ENCODE measurements at regions not wholly inside any gene's neighbourhood (a gene's known extent, or its start where the extent isn't known, plus 50 kb on each side); places are given as distances from the start of the nearest gene placed in this dataset.
"Not testable (repeated sequence)": the region's sequence is repeated elsewhere in the genome, so short reads cannot be mapped to it uniquely, and the experiment has no call there.

DNA sequence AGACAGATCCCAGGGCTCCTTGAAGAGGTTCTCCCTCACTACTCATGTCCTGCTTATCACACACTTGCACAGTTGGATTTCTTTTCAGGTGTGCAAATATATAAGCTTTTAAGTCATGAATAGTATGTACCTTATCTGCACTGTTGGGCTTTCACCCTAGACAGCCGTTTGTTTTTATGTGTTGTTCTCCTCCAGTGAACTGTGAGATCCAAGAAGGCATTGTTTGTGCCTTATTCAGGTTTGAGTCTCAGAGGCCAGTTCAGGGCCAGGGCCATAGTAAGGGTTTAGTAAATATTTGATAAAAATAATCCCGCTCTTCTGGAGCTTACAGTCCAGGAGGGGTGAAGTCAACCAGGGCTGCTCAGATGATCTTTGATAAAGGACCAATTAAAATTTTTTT is 480.0 kb downstream of the TMEM38B start:
- no peak for DNase-seq

DNA sequence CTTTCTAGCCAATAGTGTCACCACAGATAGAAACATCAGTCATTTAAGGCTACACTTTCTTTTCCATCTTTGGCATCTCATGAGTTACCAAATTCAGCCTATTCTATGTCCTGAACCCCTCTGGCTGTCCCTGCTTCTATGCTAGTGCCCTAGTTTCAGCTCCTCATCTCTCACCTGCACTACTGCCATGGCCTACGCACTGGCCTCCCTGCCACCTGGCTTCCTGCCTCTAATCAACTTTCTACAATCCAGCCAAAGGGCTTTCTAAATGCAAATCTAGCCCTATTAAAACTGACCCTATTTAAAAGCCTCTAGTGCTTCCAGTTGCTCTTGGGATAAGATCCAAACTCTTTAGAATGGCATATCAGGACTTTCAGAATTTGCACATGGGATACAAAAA is 482.9 kb downstream of the TMEM38B start:
- Histone ChIP-seq H3K27ac (no peak overlapping the region), H3K36me3 (no peaks in the 10 kb centered on the region), H3K27me3 (no peaks in the 10 kb centered on the region), H3K4me3 (no peak overlapping the region), H3K4me1 (no peaks in the 10 kb centered on the region), H3K9me3 (no peaks in the 10 kb centered on the region)
- no peak for TF ChIP-seq POLR2A (IDR thresholded peaks at IDR 0.05)
- TF ChIP-seq, protein P1, sequence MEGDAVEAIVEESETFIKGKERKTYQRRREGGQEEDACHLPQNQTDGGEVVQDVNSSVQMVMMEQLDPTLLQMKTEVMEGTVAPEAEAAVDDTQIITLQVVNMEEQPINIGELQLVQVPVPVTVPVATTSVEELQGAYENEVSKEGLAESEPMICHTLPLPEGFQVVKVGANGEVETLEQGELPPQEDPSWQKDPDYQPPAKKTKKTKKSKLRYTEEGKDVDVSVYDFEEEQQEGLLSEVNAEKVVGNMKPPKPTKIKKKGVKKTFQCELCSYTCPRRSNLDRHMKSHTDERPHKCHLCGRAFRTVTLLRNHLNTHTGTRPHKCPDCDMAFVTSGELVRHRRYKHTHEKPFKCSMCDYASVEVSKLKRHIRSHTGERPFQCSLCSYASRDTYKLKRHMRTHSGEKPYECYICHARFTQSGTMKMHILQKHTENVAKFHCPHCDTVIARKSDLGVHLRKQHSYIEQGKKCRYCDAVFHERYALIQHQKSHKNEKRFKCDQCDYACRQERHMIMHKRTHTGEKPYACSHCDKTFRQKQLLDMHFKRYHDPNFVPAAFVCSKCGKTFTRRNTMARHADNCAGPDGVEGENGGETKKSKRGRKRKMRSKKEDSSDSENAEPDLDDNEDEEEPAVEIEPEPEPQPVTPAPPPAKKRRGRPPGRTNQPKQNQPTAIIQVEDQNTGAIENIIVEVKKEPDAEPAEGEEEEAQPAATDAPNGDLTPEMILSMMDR (IDR thresholded peaks at IDR 0.05), result no peak
- no peak for DNase-seq

More for the DNA sequence above, 480.0 kb downstream of the TMEM38B start:
- H3K36me3 ChIP-seq, result no peaks in the 10 kb centered on the region
- no peak overlapping the region for H3K27ac ChIP-seq
- no peaks in the 10 kb centered on the region for H3K9me3 ChIP-seq
- H3K4me3 ChIP-seq, result no peak overlapping the region
- no peaks in the 10 kb centered on the region for H3K4me1 ChIP-seq
- no peaks in the 10 kb centered on the region for H3K27me3 ChIP-seq
- TF ChIP-seq POLR2A (IDR thresholded peaks at IDR 0.05), result no peak
- TF ChIP-seq, protein P1 (IDR thresholded peaks at IDR 0.05), result no peak

DNA sequence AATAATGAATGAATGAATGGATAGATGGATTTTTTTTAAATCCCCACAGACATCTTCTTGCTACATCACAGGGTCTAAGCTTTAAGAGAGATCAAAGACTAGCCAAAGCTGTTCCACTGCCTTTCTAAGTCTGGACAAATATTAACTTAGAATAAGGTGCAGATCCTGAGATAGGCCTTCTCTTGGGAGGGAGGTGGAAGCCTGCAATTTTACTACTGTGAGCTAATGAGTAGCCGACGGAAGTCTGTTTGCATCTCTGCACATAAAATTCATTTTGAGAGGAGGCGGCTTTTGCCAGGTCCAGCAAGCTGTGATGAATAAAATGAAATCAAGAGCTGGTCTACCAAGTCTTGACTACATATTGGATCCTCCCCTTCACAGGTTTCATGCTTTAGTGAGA is 484.9 kb downstream of the TMEM38B start:
- no peak overlapping the region for H3K4me3 ChIP-seq
- no peaks in the 10 kb centered on the region for H3K4me1 ChIP-seq
- no peaks in the 10 kb centered on the region for H3K27me3 ChIP-seq
- no peak for TF ChIP-seq POLR2A (IDR thresholded peaks at IDR 0.05)
- TF ChIP-seq, protein P1 (IDR thresholded peaks at IDR 0.05), result no peak
- no peak overlapping the region for H3K27ac ChIP-seq
- no peaks in the 10 kb centered on the region for H3K36me3 ChIP-seq
- no peaks in the 10 kb centered on the region for H3K9me3 ChIP-seq
- no peak for DNase-seq

DNA sequence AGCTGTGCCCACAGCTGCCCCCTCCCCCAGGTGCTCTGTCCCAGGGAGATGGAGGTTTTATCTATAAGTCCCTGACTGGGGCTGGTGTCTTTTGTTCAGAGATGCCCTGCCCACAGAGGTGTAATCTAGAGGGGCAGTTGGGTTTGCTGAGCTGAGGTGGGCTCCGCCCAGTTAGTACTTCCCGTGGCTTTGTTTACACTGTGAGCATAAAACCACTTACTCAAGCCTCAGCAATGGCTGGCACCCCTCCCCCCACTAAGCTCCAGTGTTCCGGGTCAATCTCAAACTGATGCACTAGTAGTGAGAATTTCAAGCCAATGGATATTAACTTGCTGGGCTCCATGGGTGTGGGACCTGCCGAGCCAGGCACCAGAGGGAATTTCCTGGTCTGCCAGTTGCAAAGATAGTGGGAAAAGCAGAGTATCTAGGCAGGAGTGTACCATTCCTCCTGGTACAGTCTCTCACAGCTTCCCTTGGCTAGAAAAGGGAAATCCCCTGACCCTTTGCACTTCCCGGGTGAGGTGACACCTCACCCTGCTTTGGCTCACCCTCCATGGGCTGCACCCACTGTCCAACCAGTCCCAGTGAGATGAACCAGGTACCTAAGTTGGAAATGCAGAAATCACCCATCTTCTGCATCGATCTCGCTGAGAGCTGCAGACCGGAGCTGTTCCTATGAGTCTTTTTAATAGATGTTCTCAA is 509.6 kb downstream of the TMEM38B start:
- not testable (repeated sequence) for H3K9me3 ChIP-seq, DNase-seq, H3K4me1 ChIP-seq, H3K4me3 ChIP-seq, H3K27ac ChIP-seq, H3K36me3 ChIP-seq, H3K27me3 ChIP-seq

DNA sequence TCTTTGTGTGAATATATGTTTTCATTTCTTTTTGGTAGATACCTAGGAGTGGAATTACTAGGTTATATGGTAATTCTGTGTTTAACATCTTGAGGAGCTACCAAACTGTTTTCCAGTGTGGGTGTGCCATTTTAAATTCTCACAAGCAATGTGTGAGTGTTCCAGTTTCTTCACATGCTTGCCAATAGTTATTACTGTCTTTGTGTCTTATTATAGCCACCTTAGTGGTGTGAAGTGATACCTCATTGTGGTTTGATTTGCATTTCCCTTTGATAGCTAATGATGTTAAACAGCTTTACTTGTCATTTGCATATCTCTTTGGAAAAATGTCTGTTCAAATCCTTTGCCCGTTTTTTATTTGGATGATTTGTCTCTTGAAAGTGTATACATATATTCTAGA is 513.0 kb downstream of the TMEM38B start:
- Histone ChIP-seq H3K9me3 (peaks cover 0 to 4% (median 0%) of the 10 kb centered on the region in 4 donors), H3K36me3 (no peaks in the 10 kb centered on the region), H3K4me1 (no peaks in the 10 kb centered on the region), H3K27ac (no peak overlapping the region), H3K27me3 (no peaks in the 10 kb centered on the region), H3K4me3 (no peak overlapping the region)
- TF ChIP-seq, protein P1 (IDR thresholded peaks at IDR 0.05), result no peak
- TF ChIP-seq POLR2A (IDR thresholded peaks at IDR 0.05), result no peak
- DNase-seq, result no peak

DNA sequence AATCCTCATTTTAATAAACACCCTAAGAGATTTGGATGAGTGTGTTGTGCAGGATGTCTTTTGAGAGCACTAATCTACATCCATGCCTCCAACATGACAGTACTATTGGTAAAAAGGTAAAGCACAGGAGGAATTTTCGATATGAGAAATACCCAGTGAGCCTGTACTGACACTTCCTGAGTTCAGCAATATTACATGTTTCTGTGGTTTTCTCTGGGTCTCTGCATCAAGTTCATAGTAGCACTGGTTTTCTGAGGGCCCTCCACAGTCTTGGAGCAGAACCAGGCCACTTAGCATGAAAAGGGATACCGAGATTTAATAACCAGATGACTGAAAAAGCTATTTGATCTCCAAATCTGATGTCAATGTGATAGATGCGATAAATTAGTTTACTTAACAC is 524.1 kb downstream of the TMEM38B start:
- TF ChIP-seq, protein P1 (IDR thresholded peaks at IDR 0.05), result no peak
- TF ChIP-seq POLR2A (IDR thresholded peaks at IDR 0.05), result no peak
- DNase-seq, result no peak
- no peak overlapping the region for H3K27ac ChIP-seq
- no peaks in the 10 kb centered on the region for H3K9me3 ChIP-seq
- no peaks in the 10 kb centered on the region for H3K4me1 ChIP-seq
- H3K27me3 ChIP-seq, result no peaks in the 10 kb centered on the region
- no peak overlapping the region for H3K4me3 ChIP-seq
- no peaks in the 10 kb centered on the region for H3K36me3 ChIP-seq

Measured in Peyer's patch (tissue), 4 donors.